GM12878 (cell line): ENCODE measurements at regions not wholly inside any gene's neighbourhood (a gene's known extent, or its start where the extent isn't known, plus 50 kb on each side); places are given as distances from the start of the nearest gene placed in this dataset.

Experiments used
- ATAC-seq: fragments of 200-7000 bp; cut with Tn5 transposase; 3 replicates; pipeline ENCODE4 v1.9.1; 2020; ENCODE audit warnings: mild to moderate bottlenecking, moderate library complexity
- BruUV-seq: library from RNA; stranded (reverse); fragments of 400-500 nt; replicated peaks from 2 replicates; lab custom pipeline; 2021; lab: Mats Ljungman, UMichigan
- CTCF ChIA-PET: fragments of 300-600 bp; sonication (Branson Sonifier 250); formaldehyde crosslinking; extraction: SDS; loops from one replicate; lab custom pipeline; 2021; ENCODE audit warnings: inconsistent platforms; lab: Yijun Ruan, JAX
- POLR2A ChIA-PET: fragments of 350-600 bp; formaldehyde crosslinking; extraction: SDS; loops from one replicate; lab custom pipeline; 2021; ENCODE audit warnings: inconsistent platforms; lab: Charles Lee
- RAD21 ChIA-PET: fragments of 300-600 bp; sonication (Branson Sonifier 250); formaldehyde crosslinking; loops from one replicate; lab custom pipeline; 2023; ENCODE audit warnings: antibody characterized with exemption; ENCODE audit not compliant: unreplicated experiment; lab: Charles Lee
- SMC1A ChIA-PET: fragments of 300-600 bp; sonication (Branson Sonifier 250); formaldehyde crosslinking; loops from one replicate; lab custom pipeline; 2023; ENCODE audit not compliant: unreplicated experiment, uncharacterized antibody; lab: Charles Lee
- DNase-seq: peaks from one replicate; pipeline ENCODE4 v3.0.0-alpha.2; 2011; ENCODE audit warnings: low read depth, low spot score
- FAIRE-seq: peaks from 3 replicates; lab custom pipeline; 2011; peaks lifted over from hg19 to GRCh38; lab: Jason Lieb, UNC
- H2AFZ ChIP-seq: 2 replicates; pipeline ENCODE4 v1.6.0; 2011; ENCODE audit warnings: low read depth, low read length, control low read depth; ENCODE audit not compliant: control insufficient read depth
- H3K27ac ChIP-seq: 2 replicates; pipeline ENCODE4 v1.5.1; 2011; ENCODE audit warnings: control low read depth; ENCODE audit not compliant: control insufficient read depth, insufficient read depth
- H3K27me3 ChIP-seq, 2 experiments: replicated peaks in 1 of 2; 2 replicates each; pipeline versions ENCODE4 v1.6.0 to v1.6.1; 2011; ENCODE audit warnings: low read length in 1 of 2; ENCODE audit not compliant: control insufficient read depth in 2 of 2, insufficient read depth in 2 of 2
- H3K36me3 ChIP-seq, 2 experiments: 2 replicates each; pipeline ENCODE4 v1.5.1; 2011; ENCODE audit warnings: low read length in 1 of 2; ENCODE audit not compliant: control insufficient read depth in 2 of 2, insufficient read depth in 2 of 2
- H3K4me1 ChIP-seq: 2 replicates; pipeline ENCODE4 v1.6.1; 2011; ENCODE audit warnings: mild to moderate bottlenecking, low read length, moderate library complexity, mixed read lengths; ENCODE audit not compliant: control insufficient read depth, insufficient read depth
- H3K4me2 ChIP-seq: 2 replicates; pipeline ENCODE4 v1.6.0; 2011; ENCODE audit warnings: control low read depth; ENCODE audit not compliant: control insufficient read depth, insufficient read depth
- H3K4me3 ChIP-seq: fragments of 200-600 bp; sonication (generic); 2 replicates; pipeline ENCODE4 v1.5.1; 2016
- H3K79me2 ChIP-seq: 2 replicates; pipeline ENCODE4 v1.6.0; 2011; ENCODE audit warnings: low read length; ENCODE audit not compliant: control insufficient read depth, insufficient read depth
- H3K9ac ChIP-seq: 2 replicates; pipeline ENCODE4 v1.8.0; 2011; ENCODE audit warnings: low read length, control low read depth, mixed read lengths; ENCODE audit not compliant: control insufficient read depth, insufficient read depth
- H3K9me3 ChIP-seq: replicated peaks from 3 replicates; pipeline ENCODE4 v1.5.1; 2011; ENCODE audit warnings: mild to moderate bottlenecking, low read length; ENCODE audit not compliant: control insufficient read depth, insufficient read depth
- H4K20me1 ChIP-seq: 2 replicates; pipeline ENCODE4 v1.6.0; 2011; ENCODE audit not compliant: control insufficient read depth, insufficient read depth
- CBX3 ChIP-seq: fragments of 200-600 bp; sonication (generic); IDR thresholded peaks from 2 replicates; pipeline ENCODE4 v1.6.1; 2016; ENCODE audit warnings: low read depth, borderline replicate concordance
- EGR1 ChIP-seq, 2 experiments: IDR thresholded peaks; 1 replicate in 1 of 2; 2 replicates in 1 of 2; pipeline ENCODE4 v1.6.1; 2011 to 2012; ENCODE audit warnings: low read depth in 2 of 2, low read length in 2 of 2, borderline replicate concordance in 1 of 2, mild to moderate bottlenecking in 1 of 2, moderate library complexity in 1 of 2
- ETV6 ChIP-seq, 2 experiments: fragments of 450-650 bp in 1 of 2; IDR thresholded peaks in 1 of 2; conservative IDR thresholded peaks in 1 of 2; 2 replicates each; pipeline ENCODE4 v1.6.1; 2014; ENCODE audit warnings: antibody characterized with exemption in 1 of 2, borderline replicate concordance in 1 of 2, low read depth in 1 of 2, mild to moderate bottlenecking in 1 of 2, moderate library complexity in 1 of 2
- FOXK2 ChIP-seq: fragments of 450-650 bp; IDR thresholded peaks from 2 replicates; pipeline ENCODE4 v1.6.1; 2017; ENCODE audit warnings: mild to moderate bottlenecking, moderate library complexity
- HCFC1 ChIP-seq: fragments of 150-350 bp; IDR thresholded peaks from 2 replicates; pipeline ENCODE4 v1.6.1; 2014; ENCODE audit warnings: low read length
- JUND ChIP-seq: IDR thresholded peaks from 2 replicates; pipeline ENCODE4 v1.6.1; 2012; ENCODE audit warnings: low read depth, mild to moderate bottlenecking, low read length, improper control_type of control experiment, moderate library complexity
- NFXL1 ChIP-seq: fragments of 450-650 bp; IDR thresholded peaks from 2 replicates; pipeline ENCODE4 v1.6.1; 2017; ENCODE audit warnings: antibody characterized with exemption, mild to moderate bottlenecking, borderline replicate concordance
- NRF1 ChIP-seq: conservative IDR thresholded peaks from 2 replicates; pipeline ENCODE4 v1.6.1; 2011; ENCODE audit warnings: mild to moderate bottlenecking, low read depth, low read length, improper control_type of control experiment
- RAD51 ChIP-seq: fragments of 450-650 bp; IDR thresholded peaks from 2 replicates; pipeline ENCODE4 v1.6.1; 2016; ENCODE audit warnings: moderate library complexity, mild to moderate bottlenecking, inconsistent platforms
- RUNX3 ChIP-seq: IDR thresholded peaks from 2 replicates; pipeline ENCODE4 v1.6.1; 2012; ENCODE audit warnings: low read length, inconsistent platforms
- SIN3A ChIP-seq: IDR thresholded peaks from 2 replicates; pipeline ENCODE4 v1.6.1; 2012; ENCODE audit warnings: low read depth, low read length, improper control_type of control experiment
- SUPT20H ChIP-seq: IDR thresholded peaks from 2 replicates; pipeline ENCODE4 v1.6.1; 2011; ENCODE audit warnings: low read depth, mild to moderate bottlenecking, low read length, moderate library complexity, borderline replicate concordance; ENCODE audit not compliant: control insufficient read depth
- in situ Hi-C: fragments of 300-500 bp; cut with MboI; formaldehyde crosslinking; loops from 9 replicates; pipeline ENCODE4 v1.14.3; 2018; ENCODE audit warnings: mixed read lengths
- intact Hi-C: fragments of 100-400 bp; cut with micrococcal nuclease; formaldehyde crosslinking; loops from one replicate; pipeline ENCODE4 v1.14.2; 2022; ENCODE audit not compliant: unreplicated experiment
- TF ChIP-seq, protein P1 (sequence below): fragments of 450-650 bp; IDR thresholded peaks from 2 replicates; pipeline ENCODE4 v1.6.1; 2017; ENCODE audit warnings: borderline replicate concordance
- TF ChIP-seq, protein P2 (sequence below): fragments of 450-650 bp; IDR thresholded peaks from 2 replicates; pipeline ENCODE4 v1.6.1; 2017; ENCODE audit warnings: mild to moderate bottlenecking, moderate library complexity
- TF ChIP-seq, protein P3 (sequence below): fragments of 450-650 bp; IDR thresholded peaks from 2 replicates; pipeline ENCODE4 v1.6.1; 2018; ENCODE audit warnings: borderline replicate concordance, mild to moderate bottlenecking; ENCODE audit not compliant: partially characterized antibody

DNA sequence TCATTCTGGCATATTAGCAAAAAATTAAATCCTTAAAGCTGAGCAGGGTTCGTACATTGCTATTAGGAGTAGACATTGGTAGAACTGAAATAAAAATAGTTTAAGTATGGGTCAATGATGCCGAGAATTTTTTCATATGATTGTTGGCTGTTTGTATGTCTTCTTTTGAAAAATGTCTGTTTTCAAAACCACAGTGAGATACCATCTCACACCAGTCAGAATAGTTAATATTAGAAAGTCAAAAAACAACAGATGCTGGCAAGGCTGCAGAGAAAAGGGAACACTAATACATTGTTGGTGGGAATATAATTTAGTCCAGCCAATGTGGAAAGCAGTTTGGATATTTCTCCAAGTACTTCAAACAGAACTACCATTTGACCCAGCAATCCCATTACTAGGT lies 410.8 kb upstream of the TRIB2 start (continued):
- TF ChIP-seq RAD51 (no peak), FOXK2 (no peak)

DNA sequence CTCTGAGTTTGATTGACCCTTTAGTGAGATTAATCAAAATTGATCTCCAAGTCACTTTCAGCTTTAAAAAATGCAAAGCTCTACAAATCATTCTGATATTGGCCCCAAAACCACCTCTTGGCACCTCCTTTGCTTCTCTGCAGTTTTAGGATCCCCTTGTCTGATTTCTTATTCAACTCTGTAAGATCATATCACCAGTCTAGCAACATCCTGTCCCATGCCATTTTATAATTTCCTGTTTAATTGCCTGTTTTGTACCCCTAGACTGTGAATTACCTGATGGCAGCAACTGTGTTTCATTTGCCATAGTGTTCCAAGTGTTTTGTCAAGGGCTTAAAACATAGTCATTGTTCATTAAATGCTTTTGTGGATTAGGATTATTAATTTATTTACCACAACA lies 406.3 kb upstream of the TRIB2 start:
- RAD21 ChIA-PET = no interaction called here
- CTCF ChIA-PET = no interaction called here
- Histone ChIP-seq H3K79me2 (no peaks in the 10 kb centered on the region), H3K27me3 (no peaks in the 10 kb centered on the region), H2AFZ (no peak overlapping the region), H3K27ac (no peak overlapping the region), H3K4me2 (no peak overlapping the region), H3K4me1 (no peaks in the 10 kb centered on the region), H3K4me3 (no peak overlapping the region), H3K9ac (no peak overlapping the region), H3K9me3 (no peaks in the 10 kb centered on the region; the same call in 2 of the 3 replicates), H3K36me3 (no peaks in the 10 kb centered on the region), H4K20me1 (no peaks in the 10 kb centered on the region)
- POLR2A ChIA-PET = no interaction called here
- BruUV-seq = no TSS peak
- in situ Hi-C loops = no loop called here
- FAIRE-seq (no peak), DNase-seq (no peak), ATAC-seq (no peak)
- SMC1A ChIA-PET = no interaction called here
- intact Hi-C loops = no loop called here
- TF ChIP-seq JUND (no peak), NFXL1 (no peak), HCFC1 (no peak), CBX3 (no peak), EGR1 (IDR thresholded peaks at IDR 0.05; ENCODE audit: borderline replicate concordance in 1 of 2, low read depth in 2 of 2, low read length in 2 of 2) (no peak), NRF1 (no peak), RUNX3 (no peak), SIN3A (no peak), ETV6 (conservative IDR thresholded peaks at IDR 0.05 in 1 of 2, IDR thresholded peaks at IDR 0.05 in 1 of 2; ENCODE audit: borderline replicate concordance in 1 of 2, low read depth in 1 of 2) (no peak), SUPT20H (no peak)
- TF ChIP-seq, protein P1, sequence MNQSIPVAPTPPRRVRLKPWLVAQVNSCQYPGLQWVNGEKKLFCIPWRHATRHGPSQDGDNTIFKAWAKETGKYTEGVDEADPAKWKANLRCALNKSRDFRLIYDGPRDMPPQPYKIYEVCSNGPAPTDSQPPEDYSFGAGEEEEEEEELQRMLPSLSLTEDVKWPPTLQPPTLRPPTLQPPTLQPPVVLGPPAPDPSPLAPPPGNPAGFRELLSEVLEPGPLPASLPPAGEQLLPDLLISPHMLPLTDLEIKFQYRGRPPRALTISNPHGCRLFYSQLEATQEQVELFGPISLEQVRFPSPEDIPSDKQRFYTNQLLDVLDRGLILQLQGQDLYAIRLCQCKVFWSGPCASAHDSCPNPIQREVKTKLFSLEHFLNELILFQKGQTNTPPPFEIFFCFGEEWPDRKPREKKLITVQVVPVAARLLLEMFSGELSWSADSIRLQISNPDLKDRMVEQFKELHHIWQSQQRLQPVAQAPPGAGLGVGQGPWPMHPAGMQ = no peak
- TF ChIP-seq, protein P2, sequence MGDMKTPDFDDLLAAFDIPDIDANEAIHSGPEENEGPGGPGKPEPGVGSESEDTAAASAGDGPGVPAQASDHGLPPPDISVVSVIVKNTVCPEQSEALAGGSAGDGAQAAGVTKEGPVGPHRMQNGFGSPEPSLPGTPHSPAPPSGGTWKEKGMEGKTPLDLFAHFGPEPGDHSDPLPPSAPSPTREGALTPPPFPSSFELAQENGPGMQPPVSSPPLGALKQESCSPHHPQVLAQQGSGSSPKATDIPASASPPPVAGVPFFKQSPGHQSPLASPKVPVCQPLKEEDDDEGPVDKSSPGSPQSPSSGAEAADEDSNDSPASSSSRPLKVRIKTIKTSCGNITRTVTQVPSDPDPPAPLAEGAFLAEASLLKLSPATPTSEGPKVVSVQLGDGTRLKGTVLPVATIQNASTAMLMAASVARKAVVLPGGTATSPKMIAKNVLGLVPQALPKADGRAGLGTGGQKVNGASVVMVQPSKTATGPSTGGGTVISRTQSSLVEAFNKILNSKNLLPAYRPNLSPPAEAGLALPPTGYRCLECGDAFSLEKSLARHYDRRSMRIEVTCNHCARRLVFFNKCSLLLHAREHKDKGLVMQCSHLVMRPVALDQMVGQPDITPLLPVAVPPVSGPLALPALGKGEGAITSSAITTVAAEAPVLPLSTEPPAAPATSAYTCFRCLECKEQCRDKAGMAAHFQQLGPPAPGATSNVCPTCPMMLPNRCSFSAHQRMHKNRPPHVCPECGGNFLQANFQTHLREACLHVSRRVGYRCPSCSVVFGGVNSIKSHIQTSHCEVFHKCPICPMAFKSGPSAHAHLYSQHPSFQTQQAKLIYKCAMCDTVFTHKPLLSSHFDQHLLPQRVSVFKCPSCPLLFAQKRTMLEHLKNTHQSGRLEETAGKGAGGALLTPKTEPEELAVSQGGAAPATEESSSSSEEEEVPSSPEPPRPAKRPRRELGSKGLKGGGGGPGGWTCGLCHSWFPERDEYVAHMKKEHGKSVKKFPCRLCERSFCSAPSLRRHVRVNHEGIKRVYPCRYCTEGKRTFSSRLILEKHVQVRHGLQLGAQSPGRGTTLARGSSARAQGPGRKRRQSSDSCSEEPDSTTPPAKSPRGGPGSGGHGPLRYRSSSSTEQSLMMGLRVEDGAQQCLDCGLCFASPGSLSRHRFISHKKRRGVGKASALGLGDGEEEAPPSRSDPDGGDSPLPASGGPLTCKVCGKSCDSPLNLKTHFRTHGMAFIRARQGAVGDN = no peak
- TF ChIP-seq, protein P3, sequence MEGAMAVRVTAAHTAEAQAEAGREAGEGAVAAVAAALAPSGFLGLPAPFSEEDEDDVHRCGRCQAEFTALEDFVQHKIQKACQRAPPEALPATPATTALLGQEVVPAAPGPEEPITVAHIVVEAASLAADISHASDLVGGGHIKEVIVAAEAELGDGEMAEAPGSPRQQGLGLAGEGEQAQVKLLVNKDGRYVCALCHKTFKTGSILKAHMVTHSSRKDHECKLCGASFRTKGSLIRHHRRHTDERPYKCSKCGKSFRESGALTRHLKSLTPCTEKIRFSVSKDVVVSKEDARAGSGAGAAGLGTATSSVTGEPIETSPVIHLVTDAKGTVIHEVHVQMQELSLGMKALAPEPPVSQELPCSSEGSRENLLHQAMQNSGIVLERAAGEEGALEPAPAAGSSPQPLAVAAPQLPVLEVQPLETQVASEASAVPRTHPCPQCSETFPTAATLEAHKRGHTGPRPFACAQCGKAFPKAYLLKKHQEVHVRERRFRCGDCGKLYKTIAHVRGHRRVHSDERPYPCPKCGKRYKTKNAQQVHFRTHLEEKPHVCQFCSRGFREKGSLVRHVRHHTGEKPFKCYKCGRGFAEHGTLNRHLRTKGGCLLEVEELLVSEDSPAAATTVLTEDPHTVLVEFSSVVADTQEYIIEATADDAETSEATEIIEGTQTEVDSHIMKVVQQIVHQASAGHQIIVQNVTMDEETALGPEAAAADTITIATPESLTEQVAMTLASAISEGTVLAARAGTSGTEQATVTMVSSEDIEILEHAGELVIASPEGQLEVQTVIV = no peak
